22Rv1 (cell line): ENCODE measurements at regions not wholly inside any gene's neighbourhood (a gene's known extent, or its start where the extent isn't known, plus 50 kb on each side); places are given as distances from the start of the nearest gene placed in this dataset.

Experiments
- H3K27ac ChIP-seq: fragments of 450-650 bp; 2 replicates; pipeline ENCODE4 v1.5.1; 2017
- ZFX ChIP-seq: fragments of 450-650 bp; IDR thresholded peaks from 2 replicates; pipeline ENCODE4 v1.6.1; 2017; ENCODE audit warnings: antibody characterized with exemption, borderline replicate concordance
- TF ChIP-seq, protein P1 (sequence below): fragments of 450-650 bp; IDR thresholded peaks from 2 replicates; pipeline ENCODE4 v1.5.1; 2017; ENCODE audit warnings: mild to moderate bottlenecking

DNA sequence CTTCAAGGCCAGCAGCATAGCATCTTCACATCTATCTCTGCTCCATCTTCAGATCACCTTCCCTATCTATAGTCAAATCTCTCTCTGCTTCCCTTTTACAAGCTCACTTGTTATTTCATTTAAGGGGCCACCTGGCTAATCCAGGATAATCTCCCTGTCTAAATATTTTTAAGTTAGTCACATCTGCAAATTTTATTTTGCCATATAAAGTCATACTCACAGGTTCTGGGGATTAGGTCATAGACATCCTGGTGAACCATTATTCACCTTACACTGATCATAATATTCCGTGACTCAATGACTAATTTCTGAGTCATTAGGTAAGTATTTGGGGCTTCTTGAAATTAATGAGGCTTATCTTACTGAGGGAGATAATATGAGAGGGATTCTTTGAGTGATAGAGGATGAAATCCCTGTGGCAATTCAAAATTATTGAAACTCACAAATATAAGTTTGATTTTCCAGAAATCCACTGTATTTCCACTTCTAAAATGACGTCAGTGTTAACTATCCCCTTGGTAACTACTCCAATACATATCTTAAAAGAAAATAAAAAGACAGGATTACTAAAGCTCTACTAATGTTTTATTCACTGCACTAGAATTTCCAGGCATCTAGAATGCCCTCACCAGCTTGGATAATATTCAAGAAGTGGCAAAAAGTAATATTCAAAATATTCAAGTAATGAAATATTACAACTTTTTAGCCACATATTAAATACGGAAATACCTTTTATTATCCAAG is 93.7 kb upstream of the RBMS3 start:
- TF ChIP-seq, protein P1, sequence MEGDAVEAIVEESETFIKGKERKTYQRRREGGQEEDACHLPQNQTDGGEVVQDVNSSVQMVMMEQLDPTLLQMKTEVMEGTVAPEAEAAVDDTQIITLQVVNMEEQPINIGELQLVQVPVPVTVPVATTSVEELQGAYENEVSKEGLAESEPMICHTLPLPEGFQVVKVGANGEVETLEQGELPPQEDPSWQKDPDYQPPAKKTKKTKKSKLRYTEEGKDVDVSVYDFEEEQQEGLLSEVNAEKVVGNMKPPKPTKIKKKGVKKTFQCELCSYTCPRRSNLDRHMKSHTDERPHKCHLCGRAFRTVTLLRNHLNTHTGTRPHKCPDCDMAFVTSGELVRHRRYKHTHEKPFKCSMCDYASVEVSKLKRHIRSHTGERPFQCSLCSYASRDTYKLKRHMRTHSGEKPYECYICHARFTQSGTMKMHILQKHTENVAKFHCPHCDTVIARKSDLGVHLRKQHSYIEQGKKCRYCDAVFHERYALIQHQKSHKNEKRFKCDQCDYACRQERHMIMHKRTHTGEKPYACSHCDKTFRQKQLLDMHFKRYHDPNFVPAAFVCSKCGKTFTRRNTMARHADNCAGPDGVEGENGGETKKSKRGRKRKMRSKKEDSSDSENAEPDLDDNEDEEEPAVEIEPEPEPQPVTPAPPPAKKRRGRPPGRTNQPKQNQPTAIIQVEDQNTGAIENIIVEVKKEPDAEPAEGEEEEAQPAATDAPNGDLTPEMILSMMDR: no peak
- TF ChIP-seq ZFX: no peak
- no peak overlapping the region for H3K27ac ChIP-seq

DNA sequence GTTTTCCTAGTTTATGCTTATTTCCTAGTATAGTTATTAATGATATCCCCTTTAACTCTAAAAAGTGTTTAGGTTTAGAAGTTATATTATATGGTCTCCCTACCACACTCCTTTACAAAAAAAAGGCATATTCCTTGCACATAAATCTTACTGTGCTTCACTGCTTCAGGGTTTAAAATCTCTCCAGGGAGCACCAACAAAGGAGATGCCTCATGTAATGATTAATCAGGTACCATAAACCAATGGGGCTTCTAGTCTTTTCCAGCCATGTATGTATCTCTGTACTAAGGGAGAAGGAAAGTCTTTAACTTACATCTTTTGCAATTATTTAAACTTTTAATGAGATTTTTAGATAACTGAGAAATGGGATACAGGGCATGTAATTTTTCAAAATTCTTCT is 91.5 kb upstream of the RBMS3 start:
- no peak overlapping the region for H3K27ac ChIP-seq
- TF ChIP-seq ZFX: no peak
- TF ChIP-seq, protein P1: no peak

DNA sequence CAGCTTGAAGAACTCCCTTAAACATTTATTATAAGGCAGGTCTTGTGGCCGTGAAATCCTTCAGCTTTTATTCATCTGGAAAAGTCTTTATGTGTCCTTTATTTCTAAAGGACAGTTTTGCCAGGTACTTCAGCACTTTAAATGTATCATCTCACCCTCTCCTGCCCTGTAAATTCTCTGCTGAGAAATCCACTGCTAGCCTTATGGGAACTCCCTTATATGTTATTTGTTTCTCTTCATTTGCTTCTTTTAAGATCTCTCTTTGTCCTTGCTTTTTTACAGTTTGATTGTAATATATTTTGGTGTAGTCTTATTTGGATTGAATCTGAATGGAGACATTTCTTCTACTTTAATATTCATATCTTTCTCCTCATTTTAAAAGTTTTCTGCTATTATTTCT is 86.7 kb upstream of the RBMS3 start:
- H3K27ac ChIP-seq: no peak overlapping the region
- no peak for TF ChIP-seq ZFX
- TF ChIP-seq, protein P1: no peak

DNA sequence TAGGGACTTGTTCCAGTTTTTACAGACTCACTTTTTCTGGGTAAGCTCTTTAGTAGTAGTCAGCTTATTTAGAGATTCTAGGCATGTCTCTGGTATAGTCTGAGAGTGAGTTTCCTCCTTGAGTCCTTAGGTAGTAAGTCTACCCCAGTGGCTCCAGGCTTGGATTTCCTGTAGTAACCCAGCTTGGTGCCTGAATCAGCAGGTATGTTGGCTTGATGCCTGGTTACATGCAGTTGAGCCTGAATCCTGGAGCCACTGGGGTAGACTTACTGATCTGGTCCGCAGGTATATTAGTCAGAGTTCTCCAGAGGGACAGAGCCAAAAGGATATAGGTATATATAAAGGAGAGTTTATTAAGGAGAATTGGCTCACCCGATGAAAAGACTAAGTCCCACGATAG is 85.8 kb upstream of the RBMS3 start:
- TF ChIP-seq, protein P1: no peak
- no peak for TF ChIP-seq ZFX
- no peak overlapping the region for H3K27ac ChIP-seq

DNA sequence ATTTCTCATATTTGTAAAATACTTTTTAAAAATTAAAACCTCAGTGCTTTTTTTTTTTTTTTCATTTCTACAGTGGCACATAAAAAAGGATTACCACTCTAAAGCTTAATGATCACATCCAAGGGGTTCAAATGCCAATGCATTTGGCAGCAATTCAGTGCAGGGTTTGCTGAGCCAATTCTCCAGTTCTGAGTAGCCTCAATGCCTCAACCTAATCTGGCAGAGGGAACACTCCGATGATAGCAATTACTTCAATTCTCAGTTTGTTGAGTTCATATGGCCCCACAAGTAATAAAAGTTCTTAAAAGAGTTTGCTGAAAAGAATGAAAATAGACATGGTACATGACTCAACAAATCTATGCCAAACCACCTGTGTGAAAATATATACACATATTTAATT is 79.3 kb upstream of the RBMS3 start:
- TF ChIP-seq, protein P1: no peak
- no peak for TF ChIP-seq ZFX
- H3K27ac ChIP-seq: no peak overlapping the region

DNA sequence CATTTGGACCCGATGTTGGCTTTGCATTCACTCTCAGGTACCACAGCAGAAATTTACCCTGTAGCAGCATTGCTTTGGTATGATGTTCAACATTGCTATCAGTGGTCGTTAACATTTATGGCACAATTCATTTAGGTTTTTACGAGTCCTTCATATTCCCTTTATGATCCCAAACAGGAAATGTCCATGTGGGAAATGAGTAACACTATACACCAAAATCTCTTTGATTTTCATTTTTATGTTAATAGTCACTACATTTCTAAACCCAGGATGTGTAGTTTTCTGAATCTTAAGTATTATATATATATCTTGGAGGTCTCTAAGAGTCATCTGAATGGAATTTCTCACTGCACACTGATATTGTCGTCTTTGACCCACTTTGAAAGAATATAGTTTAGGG is 78.5 kb upstream of the RBMS3 start:
- TF ChIP-seq, protein P1: no peak
- no peak for TF ChIP-seq ZFX
- H3K27ac ChIP-seq: no peak overlapping the region

DNA sequence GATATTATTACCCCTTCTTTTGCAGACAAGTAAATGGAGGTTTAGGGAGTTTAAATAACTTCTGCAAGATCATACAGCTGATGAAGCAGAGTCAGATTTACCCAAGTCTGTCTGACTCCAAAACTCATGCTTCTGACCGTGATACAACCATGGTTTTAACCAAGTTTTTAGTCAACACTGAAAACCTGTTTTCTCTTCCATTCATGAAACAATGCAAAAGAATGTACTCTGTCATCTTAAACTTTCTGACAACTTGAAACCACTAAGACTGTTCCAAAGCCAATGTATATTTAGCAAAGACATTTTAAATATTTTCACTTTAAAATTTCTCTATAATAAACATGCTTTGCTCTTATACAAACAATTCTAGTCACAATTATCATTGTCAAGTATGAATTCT is 77.0 kb upstream of the RBMS3 start:
- no peak overlapping the region for H3K27ac ChIP-seq
- TF ChIP-seq ZFX: no peak
- TF ChIP-seq, protein P1: no peak
